Upper lobe of left lung (tissue), 6 donors: ENCODE measurements at regions not wholly inside any gene's neighbourhood (a gene's known extent, or its start where the extent isn't known, plus 50 kb on each side); places are given as distances from the start of the nearest gene placed in this dataset.

Experiments used
- ATAC-seq, 2 donors: fragments of 200-7000 bp; cut with Tn5 transposase; one replicate each; pipeline ENCODE4 v1.9.1; 2022; ENCODE audit warnings: mild to moderate bottlenecking in 2 of 2, moderate library complexity in 2 of 2; ENCODE audit not compliant: low FRiP score in 2 of 2
- DNase-seq, 2 donors: peaks; one replicate each; pipeline ENCODE4 v3.0.0-alpha.2; 2019 to 2020
- H3K27ac ChIP-seq, 4 donors: fragments of 200-600 bp; sonication (generic); one replicate each; pipeline ENCODE4 v1.5.1; 2016 to 2019
- H3K27me3 ChIP-seq, 4 donors: fragments of 200-600 bp; sonication (generic); one replicate each; pipeline ENCODE4 v1.5.1; 2017 to 2019
- H3K36me3 ChIP-seq, 4 donors: fragments of 200-600 bp; sonication (generic); one replicate each; pipeline ENCODE4 v1.5.1; 2016 to 2019
- H3K4me1 ChIP-seq, 4 donors: fragments of 200-600 bp; sonication (generic); one replicate each; pipeline ENCODE4 v1.5.1; 2018 to 2019
- H3K4me3 ChIP-seq, 4 donors: fragments of 200-600 bp; sonication (generic); one replicate each; pipeline ENCODE4 v1.5.1; 2017 to 2019; ENCODE audit warnings: mild to moderate bottlenecking in 2 of 4, moderate library complexity in 1 of 4
- H3K9me3 ChIP-seq, 4 donors: fragments of 200-600 bp; sonication (generic); one replicate each; pipeline ENCODE4 v1.5.1; 2018 to 2019
- EP300 ChIP-seq, 4 donors: sonication (generic); formaldehyde crosslinking; IDR thresholded peaks; one replicate each; pipeline ENCODE4 v1.5.1; 2017; ENCODE audit warnings: antibody characterized with exemption in 4 of 4, control low read depth in 2 of 4
- POLR2A ChIP-seq, 4 donors: fragments of 450-650 bp; IDR thresholded peaks; one replicate each; pipeline ENCODE4 v1.5.1; 2016 to 2017; ENCODE audit warnings: antibody characterized with exemption in 4 of 4, mild to moderate bottlenecking in 2 of 4
- POLR2AphosphoS5 ChIP-seq, 2 donors: sonication (generic); formaldehyde crosslinking; IDR thresholded peaks; one replicate each; pipeline ENCODE4 v1.5.1; 2017; ENCODE audit warnings: antibody characterized with exemption in 2 of 2
- WGBS, 2 donors: methylation state at CpG; one replicate each; pipeline ENCODE4 v1.1.5; 2017 to 2018; 5-methylcytosine and 5-hydroxymethylcytosine counted together
- TF ChIP-seq, protein P1 (sequence below), 6 experiments: fragments of 450-650 bp in 4 of 6; fragments of 200-600 bp in 2 of 6; sonication (generic) in 2 of 6; IDR thresholded peaks; one replicate each; pipeline ENCODE4 v1.5.1; 2016 to 2019; ENCODE audit warnings: antibody characterized with exemption in 6 of 6
- donor health status: DM: no; HTN: no; CAD: no; lungs with moderate emphysema.
- donor health status: DM: no; HTN: yes; CAD: no; lungs with severe emphysema.

- no peak overlapping the region for H3K27ac ChIP-seq
- no peak for ATAC-seq
- DNase-seq: no peak
- H3K27me3 ChIP-seq: no peaks in the 10 kb centered on the region
- TF ChIP-seq EP300 (IDR thresholded peaks at IDR 0.05) (no peak), POLR2AphosphoS5 (IDR thresholded peaks at IDR 0.05) (no peak), POLR2A (IDR thresholded peaks at IDR 0.05) (no peak)
- TF ChIP-seq, protein P1, sequence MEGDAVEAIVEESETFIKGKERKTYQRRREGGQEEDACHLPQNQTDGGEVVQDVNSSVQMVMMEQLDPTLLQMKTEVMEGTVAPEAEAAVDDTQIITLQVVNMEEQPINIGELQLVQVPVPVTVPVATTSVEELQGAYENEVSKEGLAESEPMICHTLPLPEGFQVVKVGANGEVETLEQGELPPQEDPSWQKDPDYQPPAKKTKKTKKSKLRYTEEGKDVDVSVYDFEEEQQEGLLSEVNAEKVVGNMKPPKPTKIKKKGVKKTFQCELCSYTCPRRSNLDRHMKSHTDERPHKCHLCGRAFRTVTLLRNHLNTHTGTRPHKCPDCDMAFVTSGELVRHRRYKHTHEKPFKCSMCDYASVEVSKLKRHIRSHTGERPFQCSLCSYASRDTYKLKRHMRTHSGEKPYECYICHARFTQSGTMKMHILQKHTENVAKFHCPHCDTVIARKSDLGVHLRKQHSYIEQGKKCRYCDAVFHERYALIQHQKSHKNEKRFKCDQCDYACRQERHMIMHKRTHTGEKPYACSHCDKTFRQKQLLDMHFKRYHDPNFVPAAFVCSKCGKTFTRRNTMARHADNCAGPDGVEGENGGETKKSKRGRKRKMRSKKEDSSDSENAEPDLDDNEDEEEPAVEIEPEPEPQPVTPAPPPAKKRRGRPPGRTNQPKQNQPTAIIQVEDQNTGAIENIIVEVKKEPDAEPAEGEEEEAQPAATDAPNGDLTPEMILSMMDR (IDR thresholded peaks at IDR 0.05): no peak
- H3K4me3 ChIP-seq: no peak overlapping the region
- no peaks in the 10 kb centered on the region for H3K36me3 ChIP-seq
- no peaks in the 10 kb centered on the region for H3K4me1 ChIP-seq
- peaks cover 0 to 2% (median 0%) of the 10 kb centered on the region in 4 donors for H3K9me3 ChIP-seq
Measured at GRCh38 chr7:118758582-118758981, 534.1 kb downstream of the ANKRD7 start.

GRCh38 chr7:118759921-118760320 lies 535.4 kb downstream of the ANKRD7 start:
- DNase-seq (no peak), ATAC-seq (no peak)
- TF ChIP-seq EP300 (IDR thresholded peaks at IDR 0.05) (no peak), POLR2AphosphoS5 (IDR thresholded peaks at IDR 0.05) (no peak), POLR2A (IDR thresholded peaks at IDR 0.05) (no peak)
- TF ChIP-seq, protein P1 (IDR thresholded peaks at IDR 0.05): no peak
- Histone ChIP-seq H3K27me3 (no peaks in the 10 kb centered on the region), H3K36me3 (no peaks in the 10 kb centered on the region), H3K27ac (no peak overlapping the region), H3K9me3 (peaks cover 0 to 2% (median 0%) of the 10 kb centered on the region in 4 donors), H3K4me3 (no peak overlapping the region), H3K4me1 (no peaks in the 10 kb centered on the region)

- TF ChIP-seq POLR2AphosphoS5 (IDR thresholded peaks at IDR 0.05) (no peak), POLR2A (IDR thresholded peaks at IDR 0.05) (no peak), EP300 (IDR thresholded peaks at IDR 0.05) (no peak)
- TF ChIP-seq, protein P1 (IDR thresholded peaks at IDR 0.05): no peak
- Histone ChIP-seq H3K9me3 (peaks cover 0 to 2% (median 0%) of the 10 kb centered on the region in 4 donors), H3K36me3 (no peaks in the 10 kb centered on the region), H3K4me1 (no peaks in the 10 kb centered on the region), H3K27me3 (no peaks in the 10 kb centered on the region), H3K4me3 (no peak overlapping the region), H3K27ac (no peak overlapping the region)
- ATAC-seq (no peak), DNase-seq (no peak)
- whole genome bisulfite sequencing, 2 donors: 75 to 84% methylated on average over 2 of the region's 2 CpGs
Measured at GRCh38 chr7:118762451-118762850, 537.9 kb downstream of the ANKRD7 start.

GRCh38 chr7:118764221-118764620 lies 539.7 kb downstream of the ANKRD7 start:
- no peak overlapping the region for H3K27ac ChIP-seq
- no peak for ATAC-seq
- TF ChIP-seq POLR2AphosphoS5 (IDR thresholded peaks at IDR 0.05): no peak
- TF ChIP-seq POLR2A (IDR thresholded peaks at IDR 0.05): no peak
- TF ChIP-seq EP300 (IDR thresholded peaks at IDR 0.05): no peak
- TF ChIP-seq, protein P1 (IDR thresholded peaks at IDR 0.05): no peak
- H3K4me3 ChIP-seq: no peak overlapping the region
- H3K36me3 ChIP-seq: no peaks in the 10 kb centered on the region
- no peak for DNase-seq
- H3K9me3 ChIP-seq: peaks cover 0 to 2% (median 0%) of the 10 kb centered on the region in 4 donors
- no peaks in the 10 kb centered on the region for H3K4me1 ChIP-seq
- 86 to 98% methylated on average over 4 of the region's 4 CpGs for WGBS, 2 donors
- no peaks in the 10 kb centered on the region for H3K27me3 ChIP-seq

GRCh38 chr7:118771672-118772071 lies 547.2 kb downstream of the ANKRD7 start:
- Histone ChIP-seq H3K36me3 (no peaks in the 10 kb centered on the region), H3K9me3 (no peaks in the 10 kb centered on the region), H3K4me3 (no peak overlapping the region), H3K4me1 (no peaks in the 10 kb centered on the region), H3K27ac (no peak overlapping the region), H3K27me3 (no peaks in the 10 kb centered on the region)
- no peak for DNase-seq
- TF ChIP-seq, protein P1 (IDR thresholded peaks at IDR 0.05): no peak
- TF ChIP-seq POLR2AphosphoS5 (IDR thresholded peaks at IDR 0.05) (no peak), POLR2A (IDR thresholded peaks at IDR 0.05) (no peak), EP300 (IDR thresholded peaks at IDR 0.05) (no peak)
- no peak for ATAC-seq
